ENCODE measurements at regions not wholly inside any gene's neighbourhood (a gene's known extent, or its start where the extent isn't known, plus 50 kb on each side); places are given as distances from the start of the nearest gene placed in this dataset.
"Not testable (repeated sequence)": the region's sequence is repeated elsewhere in the genome, so short reads cannot be mapped to it uniquely, and the experiment has no call there.

DNA sequence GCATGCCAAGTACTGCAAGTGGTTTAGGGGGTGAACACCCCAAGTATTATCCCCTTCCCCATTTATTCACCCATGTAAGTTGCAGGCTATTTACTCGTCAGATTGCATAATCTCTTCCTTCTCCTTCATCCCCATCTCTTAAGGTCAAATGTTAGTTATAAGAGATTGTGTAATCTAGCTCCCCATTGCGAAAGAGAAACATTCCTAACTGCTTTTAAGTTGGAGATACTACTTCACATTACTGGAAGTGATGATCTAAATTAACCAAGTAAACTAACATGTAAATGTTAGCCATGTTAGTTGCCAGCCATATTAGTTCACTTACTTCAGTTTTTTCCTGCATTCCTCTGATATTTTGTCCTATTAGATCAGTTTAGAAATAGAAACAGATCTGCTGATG, 262.3 kb downstream of the TAF11L14 start:
- DNase-seq = no peak

DNA sequence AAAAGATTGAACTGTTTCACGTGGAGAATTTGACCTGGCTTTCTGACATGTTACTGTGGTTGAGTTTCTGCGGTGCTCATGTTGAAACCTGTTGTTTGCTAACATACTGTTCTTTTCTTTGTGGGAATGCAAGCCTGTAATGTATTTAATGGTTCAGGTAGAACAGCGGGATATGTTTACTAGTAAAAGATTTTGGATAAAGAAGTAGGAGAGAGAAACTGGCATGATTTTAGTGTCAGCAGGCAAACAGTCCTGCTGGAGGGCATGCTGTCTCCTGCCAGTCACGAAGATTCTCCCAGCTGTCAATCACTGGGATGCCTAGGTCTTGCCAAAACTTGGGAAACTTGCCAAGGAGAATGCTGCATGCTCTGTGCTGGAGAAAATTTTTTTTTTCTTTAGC, 263.5 kb downstream of the TAF11L14 start:
- DNase-seq = no peak

DNA sequence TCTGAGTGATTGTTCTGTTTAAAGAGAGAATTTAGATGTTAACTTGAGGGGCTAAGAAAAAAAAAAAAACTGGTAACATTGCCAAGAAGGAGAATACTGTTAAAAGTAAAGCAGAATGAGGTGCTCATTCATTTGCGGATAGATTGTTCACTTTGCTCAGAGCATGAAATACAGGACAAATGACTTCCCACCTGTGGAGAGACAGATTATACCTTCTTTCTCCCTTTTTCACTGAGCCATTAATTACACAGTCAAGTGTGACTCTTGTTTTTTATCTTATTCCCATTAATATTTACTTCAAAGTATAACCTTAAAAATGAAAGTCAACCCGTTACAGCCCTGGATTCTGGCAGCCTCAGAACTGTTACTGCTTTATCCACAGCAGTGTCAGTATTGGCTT, 264.5 kb downstream of the TAF11L14 start:
- no peak for DNase-seq

DNA sequence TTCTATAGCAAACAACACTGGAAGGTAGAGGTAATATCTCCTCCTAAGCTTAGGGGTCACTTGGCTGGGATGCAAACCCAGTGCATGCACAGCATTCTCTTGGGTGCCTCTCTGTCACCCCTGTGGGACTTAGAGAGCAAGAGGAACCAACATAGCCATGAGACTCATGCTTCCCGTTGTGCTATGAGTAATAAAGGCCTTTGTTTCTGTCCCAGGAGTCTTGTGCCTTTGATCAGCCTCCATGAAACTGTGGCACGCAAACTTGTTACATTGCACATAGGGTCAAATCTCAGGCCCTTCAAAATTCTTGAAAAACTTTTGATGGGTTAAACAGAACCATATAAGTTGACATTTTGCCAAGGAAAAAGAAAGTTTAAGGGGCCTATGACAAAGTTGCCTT, 272.8 kb downstream of the TAF11L14 start:
- no peak for DNase-seq

DNA sequence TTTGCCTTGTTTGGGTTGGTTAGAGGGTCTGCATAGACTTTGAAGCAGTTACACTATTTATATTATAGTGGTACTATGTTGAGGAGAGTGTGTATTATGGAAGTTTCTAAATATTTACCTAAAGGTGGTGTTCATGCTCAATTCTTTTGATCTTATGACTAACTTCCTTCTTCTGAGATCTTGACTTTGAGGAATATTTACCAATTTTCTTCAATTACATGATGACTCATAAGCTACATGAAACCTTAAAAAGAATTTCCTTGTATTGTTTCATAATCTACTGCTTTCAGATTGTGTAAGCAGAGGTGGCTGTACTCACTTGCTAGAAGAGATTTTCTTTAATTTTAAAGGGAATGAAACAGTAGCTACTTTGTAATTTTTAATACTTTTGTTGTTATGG, 276.1 kb downstream of the TAF11L14 start:
- no peak for DNase-seq

DNA sequence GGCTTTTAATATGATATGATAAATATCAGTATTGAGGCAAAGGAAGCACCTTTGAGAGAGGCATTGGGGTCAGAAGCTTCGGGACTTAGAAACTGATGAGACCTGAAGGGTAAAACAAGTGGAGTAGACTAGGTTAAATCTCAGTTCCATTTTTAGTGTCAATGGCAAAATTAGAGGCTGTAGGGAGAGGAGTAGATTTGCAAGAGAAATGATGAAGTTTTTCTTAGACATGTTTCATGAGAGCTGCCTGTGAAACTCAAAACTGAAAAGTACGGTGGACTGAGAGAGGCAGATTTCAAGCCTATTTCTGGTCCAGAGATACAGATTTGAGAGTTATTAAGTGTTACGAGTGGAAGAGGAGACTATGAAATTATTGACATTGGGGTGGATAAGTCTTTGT, 278.5 kb downstream of the TAF11L14 start:
- DNase-seq = no peak

DNA sequence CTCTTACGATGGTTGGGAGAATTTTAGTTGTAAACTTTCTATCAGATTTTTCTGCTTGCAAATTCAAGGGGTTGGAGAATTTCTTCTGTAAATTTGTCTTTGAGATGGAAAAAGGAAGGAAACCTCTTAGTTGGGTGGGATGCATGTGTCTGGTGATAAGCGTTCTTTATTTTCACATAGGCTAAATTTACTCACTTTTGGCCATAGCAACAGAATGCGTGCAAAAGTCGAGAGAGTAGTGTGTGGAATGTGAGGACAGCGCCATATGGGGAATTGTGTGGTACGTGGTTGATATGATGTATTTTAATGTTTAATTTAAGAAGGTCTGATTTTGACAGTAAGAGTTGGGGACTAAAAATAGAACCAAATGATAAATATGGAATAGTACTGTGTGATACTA, 282.2 kb downstream of the TAF11L14 start:
- no peak for DNase-seq

DNA sequence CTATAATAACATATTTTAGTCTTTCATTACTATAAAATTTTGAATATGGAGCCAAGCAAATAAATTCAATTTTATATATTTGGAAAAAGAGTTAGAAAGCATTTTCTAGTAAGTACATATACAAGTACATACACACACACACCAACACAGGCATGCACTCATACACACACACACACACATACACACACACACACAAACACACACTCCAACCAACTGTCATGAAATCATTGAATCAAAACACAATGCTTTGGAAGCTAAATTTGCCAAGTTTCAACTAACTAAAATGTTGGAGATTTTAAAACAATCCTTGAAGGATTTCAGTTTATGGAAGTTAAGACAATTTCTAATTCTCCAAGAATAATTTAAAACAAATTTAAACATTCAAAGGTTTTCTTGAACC, 283.2 kb downstream of the TAF11L14 start:
- DNase-seq = no peak

DNA sequence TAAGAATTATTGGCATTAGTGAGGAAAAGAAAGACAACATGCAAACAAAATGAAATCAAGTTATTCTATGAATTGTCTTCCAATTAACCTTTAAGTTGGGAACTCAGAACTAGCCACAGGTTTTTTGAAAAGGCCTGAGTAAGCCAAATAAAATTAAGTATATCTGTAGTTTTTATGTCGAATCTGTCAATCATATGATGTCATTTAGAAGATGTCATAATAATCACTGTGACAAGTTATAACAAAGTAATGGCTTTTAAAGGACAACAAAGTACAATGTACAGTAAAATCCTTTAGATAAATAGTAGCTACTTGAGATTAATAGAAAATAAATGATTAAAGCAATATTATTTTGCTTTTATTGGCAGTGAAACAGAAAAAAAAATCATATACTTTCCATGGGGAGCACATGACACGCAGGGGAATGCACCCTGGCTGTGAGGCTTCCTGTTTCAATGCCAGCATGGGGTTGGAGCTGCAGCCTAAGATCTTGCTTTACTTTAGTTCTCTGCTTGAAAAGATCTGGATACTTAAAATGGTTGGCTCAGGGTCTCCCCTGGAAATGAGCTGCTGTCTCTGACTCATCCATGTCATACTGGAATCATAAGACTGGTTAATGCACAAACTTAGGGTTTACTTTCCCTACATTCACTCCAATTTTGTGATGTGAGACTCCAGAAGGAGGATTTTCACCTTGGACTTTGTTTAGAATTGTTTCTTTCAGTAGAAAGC, 284.3 kb downstream of the TAF11L14 start:
- DNase-seq = no peak

DNA sequence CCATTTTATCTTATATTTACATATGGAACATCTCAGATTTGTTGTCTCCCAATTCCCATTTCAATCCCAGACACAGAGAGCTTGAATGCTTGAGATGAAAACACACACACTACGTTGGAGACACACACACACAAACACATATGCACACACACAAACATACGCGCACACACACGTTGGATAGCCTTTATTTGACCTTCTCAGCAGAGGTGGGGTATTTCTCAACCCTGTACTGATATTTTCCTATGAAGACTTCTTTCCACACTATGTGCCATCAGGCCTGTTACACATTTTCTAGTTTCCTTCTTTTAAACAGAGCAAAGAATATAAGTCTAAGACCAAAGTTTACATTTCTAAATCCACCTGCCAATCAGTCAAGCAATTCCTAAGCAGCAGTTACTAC, 291.0 kb downstream of the TAF11L14 start:
- DNase-seq = no peak

DNA sequence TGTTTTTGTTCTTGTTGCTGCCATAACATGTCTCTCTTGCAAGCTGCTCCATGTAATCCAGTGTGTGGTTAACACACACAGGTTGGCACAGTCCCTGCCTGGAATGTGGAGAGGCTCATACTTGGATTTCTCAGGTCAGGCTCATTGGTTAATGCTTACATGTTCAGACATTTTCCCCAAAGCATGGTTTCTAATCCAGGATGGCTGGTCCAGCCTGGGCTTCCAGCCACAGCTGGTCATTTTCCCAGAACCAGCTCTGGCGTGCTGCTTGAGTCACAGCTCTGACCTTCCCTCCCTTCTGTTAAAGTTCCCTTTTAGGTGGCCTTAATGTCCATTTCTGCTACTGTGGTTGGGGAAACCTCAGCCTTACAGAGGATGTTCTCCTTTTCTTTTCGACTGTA, 294.3 kb downstream of the TAF11L14 start:
- DNase-seq = no peak

DNA sequence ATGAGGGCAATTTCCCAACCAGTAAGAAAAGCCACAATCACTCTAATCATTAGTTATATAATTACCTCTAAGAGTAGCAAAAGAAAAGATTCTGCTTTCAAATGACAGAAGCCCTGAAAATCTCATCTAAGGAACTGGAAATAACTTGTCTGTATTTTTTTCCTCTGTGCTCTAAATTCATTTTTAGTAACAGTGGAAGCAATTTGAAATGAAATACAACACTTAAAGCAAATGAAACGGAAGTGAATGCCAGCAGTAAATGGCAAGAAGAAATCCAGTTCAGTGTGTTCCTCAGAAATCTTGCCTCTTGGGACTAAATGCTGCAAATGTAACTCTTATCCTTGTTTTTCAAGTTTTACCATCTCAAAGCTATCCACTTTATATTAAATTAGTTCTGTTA, 294.9 kb downstream of the TAF11L14 start:
- no peak for DNase-seq

DNA sequence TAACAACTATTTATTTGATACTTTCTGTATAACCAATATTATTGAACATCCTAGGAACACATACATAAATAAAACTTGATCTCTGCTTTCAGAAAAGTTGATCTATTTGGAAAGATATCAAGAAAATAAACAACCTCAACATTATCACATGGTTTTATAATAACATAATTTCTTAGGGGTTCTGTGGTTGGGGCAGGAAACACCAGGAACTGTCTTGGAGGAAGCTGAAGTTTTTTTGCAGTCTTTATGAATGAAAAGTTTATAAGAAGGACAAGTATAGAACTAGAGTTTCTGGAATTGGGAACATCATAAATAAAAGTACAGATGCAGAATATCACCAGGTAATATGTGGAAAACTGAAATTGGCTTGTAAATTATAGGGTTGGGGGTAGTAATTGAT, 296.1 kb downstream of the TAF11L14 start:
- no peak for DNase-seq

DNA sequence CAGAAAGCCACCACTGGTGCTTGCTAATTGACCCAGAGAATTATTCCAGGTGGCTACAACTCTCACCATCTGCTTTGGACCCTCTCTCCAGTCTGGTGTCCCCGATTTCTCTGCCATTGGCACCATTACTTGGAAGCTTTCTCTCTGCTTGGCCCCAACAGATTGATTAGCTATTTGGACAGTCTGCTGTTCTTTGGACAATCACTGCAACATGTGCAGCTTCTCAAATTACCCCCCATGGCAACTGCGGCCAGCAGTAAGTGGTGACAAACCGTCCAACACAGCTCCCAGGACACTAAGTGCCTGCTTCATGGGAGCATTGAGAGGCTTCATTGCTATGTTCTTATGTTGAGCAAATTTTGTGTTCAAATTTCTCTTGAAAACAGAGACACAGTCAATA, 309.8 kb downstream of the TAF11L14 start:
- DNase-seq = no peak

DNA sequence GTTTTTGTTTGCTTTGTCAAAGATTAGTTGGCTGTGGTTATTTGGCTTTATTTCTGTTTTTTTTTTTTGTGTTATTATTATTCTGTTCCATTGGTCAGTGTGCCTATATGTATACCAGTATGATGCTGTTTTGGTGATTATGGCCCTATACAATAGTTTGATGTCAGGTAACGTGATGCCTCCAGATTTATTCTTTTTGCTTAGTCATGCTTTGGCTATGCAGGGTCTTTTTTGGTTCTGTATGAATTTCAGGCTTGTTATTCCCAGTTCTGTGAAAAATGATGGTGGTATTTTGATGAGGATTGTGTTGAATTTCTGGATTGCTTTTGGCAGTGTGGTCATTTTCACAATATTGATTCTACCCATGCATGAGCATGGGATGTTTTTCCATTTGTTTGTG, 312.8 kb downstream of the TAF11L14 start:
- no peak for DNase-seq

DNA sequence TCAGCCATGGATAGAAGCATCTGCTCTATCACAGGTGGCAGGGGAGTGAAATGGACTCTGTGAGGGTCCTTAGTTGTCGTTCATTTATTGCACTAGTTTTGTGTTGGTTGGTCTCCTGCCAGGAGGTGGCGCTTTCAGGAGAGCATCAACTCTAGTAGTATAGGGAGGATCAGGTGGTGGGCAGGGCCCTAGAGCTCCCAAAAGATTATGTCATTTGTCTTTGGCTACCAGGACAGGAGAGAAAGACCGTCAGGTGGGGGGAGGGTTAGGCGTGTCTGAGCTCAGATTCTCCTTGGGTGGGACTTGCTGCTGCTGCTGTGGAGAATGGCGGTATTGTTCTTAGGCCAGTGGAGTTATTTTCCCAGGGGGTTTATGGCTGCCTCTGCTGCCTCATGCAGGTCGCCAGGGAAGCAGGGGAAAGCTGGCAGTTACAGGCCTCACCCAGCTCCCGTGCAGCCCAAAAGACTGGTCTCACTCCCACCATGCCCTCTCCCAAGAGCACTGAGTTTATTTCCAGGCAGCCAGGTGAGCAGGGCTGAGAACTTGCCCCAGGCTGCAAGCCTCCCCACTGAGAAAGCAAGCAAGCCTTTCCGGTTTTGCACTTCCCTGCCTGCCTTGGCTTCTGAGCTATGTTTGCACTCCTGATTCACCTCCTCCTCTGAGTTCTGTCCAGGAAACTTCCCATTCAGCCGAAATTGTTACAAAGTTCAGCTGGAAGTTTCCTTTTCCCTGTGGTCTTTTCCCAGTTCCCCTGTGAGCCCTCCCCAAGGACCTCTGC, 317.3 kb downstream of the TAF11L14 start:
- DNase-seq = no peak

DNA sequence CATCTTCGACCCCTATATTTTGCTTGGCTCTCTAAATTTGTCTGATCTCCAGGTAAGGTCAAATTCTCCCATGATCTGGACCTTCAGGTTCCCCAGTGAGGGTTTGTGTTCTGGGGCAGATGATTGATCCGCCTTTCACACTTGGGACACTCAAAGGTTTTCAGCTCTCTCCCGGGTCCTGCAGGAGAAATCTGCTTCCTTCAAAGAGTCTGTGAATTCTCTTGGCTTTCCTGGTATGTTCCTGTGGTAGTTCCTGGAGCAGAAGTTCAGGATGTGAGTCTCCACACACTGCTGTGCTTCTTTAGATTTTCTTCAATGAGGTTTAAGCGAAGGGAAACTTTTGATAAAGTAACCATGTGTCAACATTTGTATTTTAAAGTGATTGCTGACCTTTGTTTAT, 318.0 kb downstream of the TAF11L14 start:
- DNase-seq = no peak

DNA sequence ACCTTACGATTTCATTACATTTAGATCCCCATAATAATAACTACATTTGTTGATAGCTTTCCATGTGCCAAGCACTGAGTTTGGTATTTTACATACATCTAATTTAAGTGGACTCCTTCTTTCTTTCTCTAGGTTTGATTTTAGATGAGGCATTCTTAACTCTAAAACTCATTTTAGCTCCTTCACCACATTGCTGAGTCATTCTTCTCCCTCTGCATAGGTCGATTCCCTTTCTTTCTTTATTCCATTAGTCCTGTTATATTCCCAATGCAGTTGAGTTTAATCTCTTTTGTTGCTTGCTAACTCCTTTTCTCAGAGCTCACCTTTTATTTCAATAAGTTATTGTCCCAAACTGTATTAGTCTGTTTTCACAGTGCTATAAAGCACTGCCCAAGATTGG, 329.8 kb downstream of the TAF11L14 start:
- no peak for DNase-seq

DNA sequence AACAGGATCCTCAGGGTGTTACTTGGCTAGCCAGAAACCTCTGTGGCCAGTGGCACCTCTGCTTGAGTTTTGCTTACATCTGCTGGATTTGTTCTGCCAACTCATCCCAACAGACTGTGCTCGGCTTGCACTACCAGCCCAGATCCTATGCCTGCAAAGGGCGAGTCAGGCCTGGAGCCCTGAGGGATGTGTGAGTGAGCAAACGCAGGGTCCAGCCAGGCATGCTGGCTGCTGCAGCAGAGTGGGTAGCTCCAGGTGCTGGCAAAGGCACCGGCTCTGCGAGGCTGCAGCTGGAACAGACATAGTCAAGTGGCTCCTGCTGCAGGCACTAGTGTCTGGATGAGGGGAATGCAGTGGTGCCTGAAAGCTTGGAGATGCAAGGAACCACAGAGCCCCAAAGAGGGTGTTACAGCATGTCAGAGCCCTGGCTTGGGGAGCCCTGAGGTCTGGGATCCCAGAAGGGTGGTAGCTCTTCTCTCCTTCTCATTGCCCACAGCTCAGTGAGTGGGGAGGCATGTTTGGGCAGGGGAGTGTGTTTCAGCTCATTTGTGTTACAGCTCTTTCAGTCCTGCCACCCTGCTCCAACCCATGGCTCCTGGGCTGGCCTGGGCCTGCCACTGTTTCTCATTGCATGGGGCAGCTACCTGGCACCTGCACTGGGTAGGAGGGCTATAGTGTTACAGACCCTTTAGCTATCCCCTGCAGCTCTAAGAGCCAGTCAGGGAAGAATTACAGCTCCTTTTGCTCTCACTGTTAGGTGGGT, 332.6 kb downstream of the TAF11L14 start:
- no peak for DNase-seq

DNA sequence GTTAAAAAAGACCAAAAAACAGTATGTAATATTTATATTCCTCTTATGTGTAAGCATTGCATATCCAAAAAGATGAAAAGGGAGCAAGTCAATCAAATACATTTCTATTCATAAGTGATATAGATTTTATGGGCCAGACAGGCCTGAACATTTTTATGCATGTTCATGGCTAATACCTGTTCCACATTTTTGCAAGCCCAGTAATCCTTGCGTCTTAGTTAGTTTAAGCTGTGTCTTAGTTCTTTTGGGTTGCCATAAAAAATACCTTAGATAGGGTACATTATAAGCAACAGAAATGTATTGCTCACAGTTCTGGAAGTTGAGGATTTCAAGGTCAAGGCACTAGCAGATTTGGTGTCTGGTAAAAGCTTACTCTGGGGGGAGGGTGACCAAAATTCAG, 342.1 kb downstream of the TAF11L14 start:
- no peak for DNase-seq

DNA sequence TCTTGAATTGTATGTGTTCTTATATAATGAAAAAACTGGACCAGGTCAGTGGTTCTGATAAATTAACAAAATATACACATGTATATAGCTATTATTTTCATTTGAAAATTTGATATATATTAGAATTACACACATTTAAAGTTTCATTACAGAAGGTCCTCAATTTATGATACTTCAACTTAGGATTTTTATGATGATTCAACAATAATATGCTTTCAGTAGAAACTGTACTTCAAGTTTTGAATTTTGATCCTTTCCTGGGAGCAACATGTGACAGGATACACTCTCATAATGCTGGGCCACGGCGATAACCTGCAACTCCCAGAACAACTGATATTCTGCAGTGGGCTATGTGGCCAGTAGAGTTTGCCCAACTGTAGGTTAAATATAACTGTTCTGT, 344.7 kb downstream of the TAF11L14 start:
- DNase-seq = no peak

DNA sequence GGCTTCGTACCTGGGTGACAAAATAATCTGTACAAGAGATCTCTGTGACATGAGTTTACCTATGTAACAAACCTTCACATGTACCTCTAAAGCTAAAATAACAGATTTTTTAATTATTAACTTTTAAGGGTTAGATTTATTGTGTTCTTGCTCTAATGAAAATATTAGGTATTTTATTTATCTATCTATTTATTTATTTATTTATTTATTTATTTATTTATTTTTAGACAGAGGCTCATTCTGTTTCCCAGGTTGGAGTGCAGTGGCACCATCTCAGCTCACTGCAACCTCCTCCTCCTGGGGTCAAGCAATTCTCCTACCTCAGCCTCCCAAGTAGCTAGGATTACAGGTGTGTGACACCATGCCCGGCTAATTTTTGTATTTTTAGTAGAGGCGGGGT, 348.4 kb downstream of the TAF11L14 start:
- DNase-seq = not testable (repeated sequence)

DNA sequence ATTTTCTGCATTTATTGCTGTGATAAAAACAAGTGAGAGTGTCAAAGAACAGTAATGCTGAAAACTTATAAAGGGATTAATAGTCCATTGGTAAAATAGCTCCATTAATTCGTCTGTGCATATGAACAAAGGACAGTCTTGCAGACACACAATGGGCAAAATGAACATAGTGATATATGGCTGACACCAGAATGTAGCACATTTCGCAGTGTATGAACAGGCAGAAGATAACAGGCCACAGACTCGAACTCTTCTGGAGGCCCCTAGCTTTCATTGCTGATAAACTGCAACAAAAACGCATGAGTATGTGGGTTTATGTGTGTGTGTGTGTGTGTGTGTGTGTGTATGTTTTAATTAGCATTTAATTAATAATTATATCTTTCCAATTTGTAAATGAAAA, 354.8 kb downstream of the TAF11L14 start:
- DNase-seq = no peak

All from NCI-H1694 treated with DMSO at 0.1 percent for 48 hours (cell line).